Right lobe of liver (tissue), 4 donors: ENCODE measurements at regions not wholly inside any gene's neighbourhood (a gene's known extent, or its start where the extent isn't known, plus 50 kb on each side); places are given as distances from the start of the nearest gene placed in this dataset.
"Not testable (repeated sequence)": the region's sequence is repeated elsewhere in the genome, so short reads cannot be mapped to it uniquely, and the experiment has no call there.

ENCODE experiments used
- CTCF ChIP-seq, 4 donors: fragments of 200-600 bp in 3 of 4; fragments of 450-650 bp in 1 of 4; IDR thresholded peaks; one replicate each; pipeline versions ENCODE4 v1.5.1 to v1.8.0; 2016 to 2022; ENCODE audit warnings: antibody characterized with exemption in 4 of 4, mild to moderate bottlenecking in 2 of 4
- POLR2A ChIP-seq: fragments of 450-650 bp; IDR thresholded peaks from one replicate; pipeline ENCODE4 v1.6.1; 2017; ENCODE audit warnings: antibody characterized with exemption, mild to moderate bottlenecking
- donor health status: DM: no; HTN: no; CAD: no.
- donor health status: DM: no; HTN: no; CAD: no.
- donor health status: DM: no; HTN: yes; CAD: no.

GRCh38 chr13:34181256-34181655, 363.3 kb downstream of the RFC3 start:
- TF ChIP-seq CTCF (IDR thresholded peaks at IDR 0.05); POLR2A: not testable (repeated sequence)
